PFSK-1 (cell line): ENCODE measurements at regions not wholly inside any gene's neighbourhood (a gene's known extent, or its start where the extent isn't known, plus 50 kb on each side); places are given as distances from the start of the nearest gene placed in this dataset.

Source experiments
- FOXP2 ChIP-seq: optimal IDR thresholded peaks from 2 replicates; pipeline ENCODE3; 2011; ENCODE audit warnings: borderline replicate concordance, control low read depth, inconsistent platforms; ENCODE audit not compliant: insufficient read depth; ENCODE audit errors: extremely low read length, extremely low read depth
- POLR2AphosphoS5 ChIP-seq: IDR thresholded peaks from 2 replicates; pipeline ENCODE4 v1.6.1; 2012; ENCODE audit warnings: low read depth, mild to moderate bottlenecking, control low read depth, low read length, moderate library complexity
- SIN3A ChIP-seq: IDR thresholded peaks from 2 replicates; pipeline ENCODE4 v1.6.1; 2012; ENCODE audit warnings: mild to moderate bottlenecking, low read length, moderate library complexity, borderline replicate concordance; ENCODE audit not compliant: insufficient read depth
- TAF1 ChIP-seq: IDR thresholded peaks from 2 replicates; pipeline ENCODE4 v1.6.1; 2012; ENCODE audit warnings: low read length, control low read depth, borderline replicate concordance; ENCODE audit not compliant: insufficient read depth
- TF ChIP-seq, protein P1 (sequence below), 2 experiments: IDR thresholded peaks; 2 replicates each; pipeline versions ENCODE4 v1.6.1 to v1.8.0; 2011 to 2012; ENCODE audit warnings: low read depth in 2 of 2, low read length in 2 of 2, control low read depth in 1 of 2, inconsistent platforms in 1 of 2, mild to moderate bottlenecking in 1 of 2, moderate library complexity in 1 of 2; ENCODE audit not compliant: insufficient read depth in 1 of 2

DNA sequence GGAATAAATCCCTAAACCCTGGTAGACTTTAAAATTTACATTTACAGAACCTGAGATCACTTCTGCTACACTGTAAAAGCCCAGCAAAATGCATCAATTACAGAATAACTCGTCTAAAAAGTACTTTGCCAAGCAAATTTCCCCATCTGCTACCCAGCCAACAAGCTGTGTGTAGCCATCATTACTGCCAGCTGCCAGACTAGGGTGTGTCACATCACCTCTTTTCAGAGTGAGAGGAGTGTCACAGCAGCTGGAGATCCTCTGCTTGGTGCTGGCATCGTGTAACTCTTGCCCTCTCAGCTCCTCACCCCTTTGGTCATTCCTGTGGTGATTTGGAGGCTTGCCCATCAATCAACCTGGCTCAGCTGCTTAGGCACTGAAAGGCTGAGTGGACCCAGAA is 340.4 kb upstream of the MMADHC start:
- TF ChIP-seq POLR2AphosphoS5 (no peak), SIN3A (no peak), FOXP2 (no peak), TAF1 (no peak)
- TF ChIP-seq, protein P1, sequence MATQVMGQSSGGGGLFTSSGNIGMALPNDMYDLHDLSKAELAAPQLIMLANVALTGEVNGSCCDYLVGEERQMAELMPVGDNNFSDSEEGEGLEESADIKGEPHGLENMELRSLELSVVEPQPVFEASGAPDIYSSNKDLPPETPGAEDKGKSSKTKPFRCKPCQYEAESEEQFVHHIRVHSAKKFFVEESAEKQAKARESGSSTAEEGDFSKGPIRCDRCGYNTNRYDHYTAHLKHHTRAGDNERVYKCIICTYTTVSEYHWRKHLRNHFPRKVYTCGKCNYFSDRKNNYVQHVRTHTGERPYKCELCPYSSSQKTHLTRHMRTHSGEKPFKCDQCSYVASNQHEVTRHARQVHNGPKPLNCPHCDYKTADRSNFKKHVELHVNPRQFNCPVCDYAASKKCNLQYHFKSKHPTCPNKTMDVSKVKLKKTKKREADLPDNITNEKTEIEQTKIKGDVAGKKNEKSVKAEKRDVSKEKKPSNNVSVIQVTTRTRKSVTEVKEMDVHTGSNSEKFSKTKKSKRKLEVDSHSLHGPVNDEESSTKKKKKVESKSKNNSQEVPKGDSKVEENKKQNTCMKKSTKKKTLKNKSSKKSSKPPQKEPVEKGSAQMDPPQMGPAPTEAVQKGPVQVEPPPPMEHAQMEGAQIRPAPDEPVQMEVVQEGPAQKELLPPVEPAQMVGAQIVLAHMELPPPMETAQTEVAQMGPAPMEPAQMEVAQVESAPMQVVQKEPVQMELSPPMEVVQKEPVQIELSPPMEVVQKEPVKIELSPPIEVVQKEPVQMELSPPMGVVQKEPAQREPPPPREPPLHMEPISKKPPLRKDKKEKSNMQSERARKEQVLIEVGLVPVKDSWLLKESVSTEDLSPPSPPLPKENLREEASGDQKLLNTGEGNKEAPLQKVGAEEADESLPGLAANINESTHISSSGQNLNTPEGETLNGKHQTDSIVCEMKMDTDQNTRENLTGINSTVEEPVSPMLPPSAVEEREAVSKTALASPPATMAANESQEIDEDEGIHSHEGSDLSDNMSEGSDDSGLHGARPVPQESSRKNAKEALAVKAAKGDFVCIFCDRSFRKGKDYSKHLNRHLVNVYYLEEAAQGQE (IDR thresholded peaks at IDR 0.05; ENCODE audit: insufficient read depth in 1 of 2, low read depth in 2 of 2, low read length in 2 of 2), result no peak

DNA sequence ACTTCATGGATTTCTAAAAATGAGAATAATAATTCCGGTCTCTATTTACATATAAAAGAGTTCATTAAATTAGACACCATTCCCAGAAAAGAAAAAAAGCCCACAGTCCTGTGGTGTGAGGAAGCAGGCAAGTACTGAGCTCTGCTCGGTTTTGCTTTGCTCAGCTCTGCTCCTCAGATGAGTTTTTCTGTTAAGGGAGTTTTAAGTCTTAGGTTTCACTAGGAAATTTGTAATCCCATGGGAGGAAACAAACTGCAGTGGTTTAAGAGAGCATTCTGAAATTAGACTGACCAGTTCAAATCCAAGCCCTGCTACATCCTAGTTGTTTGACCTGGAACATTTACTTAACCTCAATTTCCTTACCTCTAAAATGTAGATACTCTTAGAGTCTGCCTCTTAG is 338.6 kb upstream of the MMADHC start:
- TF ChIP-seq TAF1 (no peak), POLR2AphosphoS5 (no peak), SIN3A (no peak)
- TF ChIP-seq, protein P1 (IDR thresholded peaks at IDR 0.05; ENCODE audit: insufficient read depth in 1 of 2, low read depth in 2 of 2, low read length in 2 of 2), result no peak

DNA sequence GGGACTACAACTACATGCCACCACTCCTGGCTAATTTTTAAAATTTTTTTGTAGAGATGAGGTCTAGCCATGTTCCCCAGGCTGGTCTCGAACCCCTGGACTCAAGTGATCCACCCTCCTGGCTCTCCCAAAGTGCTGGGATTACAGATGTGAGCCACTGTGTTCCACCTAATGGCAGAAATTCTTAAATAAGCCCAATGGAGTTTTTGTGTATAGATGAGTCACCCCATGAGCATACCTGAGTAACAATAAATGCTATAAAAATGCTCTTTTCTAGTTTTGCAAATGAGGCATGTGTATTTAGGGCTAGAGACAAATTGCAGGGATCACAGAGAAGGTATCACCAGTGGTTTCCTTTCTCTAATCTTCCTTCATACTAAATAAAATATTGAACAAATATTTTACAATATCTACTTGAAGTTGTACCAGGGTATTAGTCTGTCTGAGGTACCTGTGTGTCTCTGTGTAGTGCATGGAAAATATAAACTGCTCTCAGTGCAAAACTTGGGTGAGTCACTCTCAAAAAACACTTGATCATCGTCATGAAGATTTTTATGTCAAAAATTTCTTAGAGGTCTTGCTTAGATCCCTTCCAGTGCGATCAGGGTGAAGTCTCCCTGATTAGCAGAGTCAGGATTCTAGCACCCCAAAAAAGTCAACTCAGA is 337.1 kb upstream of the MMADHC start:
- no peak for TF ChIP-seq FOXP2
- TF ChIP-seq, protein P1 (IDR thresholded peaks at IDR 0.05; ENCODE audit: insufficient read depth in 1 of 2, low read depth in 2 of 2, low read length in 2 of 2), result no peak
- TF ChIP-seq SIN3A, result no peak
- TF ChIP-seq TAF1, result no peak
- TF ChIP-seq POLR2AphosphoS5, result no peak

DNA sequence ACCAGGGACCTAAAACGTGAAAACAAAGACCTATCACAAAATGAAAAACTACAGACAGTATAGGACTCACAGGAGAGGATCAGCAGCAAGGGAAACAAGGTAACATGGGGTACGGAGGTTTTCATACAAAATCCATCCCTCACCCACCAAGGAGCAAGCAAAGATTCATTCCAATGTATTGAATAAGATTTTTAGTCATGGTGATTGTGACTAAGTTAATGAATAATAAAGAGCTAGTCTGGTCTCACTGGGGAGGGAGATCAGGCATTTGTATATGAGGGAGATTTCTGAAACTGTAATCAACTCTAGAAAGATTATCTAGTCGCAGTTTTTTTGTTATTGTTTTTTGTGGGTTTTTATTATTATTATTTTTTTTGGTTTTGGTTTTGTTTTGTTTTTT is 336.5 kb upstream of the MMADHC start:
- TF ChIP-seq POLR2AphosphoS5 (no peak), TAF1 (no peak)
- TF ChIP-seq, protein P1 (IDR thresholded peaks at IDR 0.05; ENCODE audit: insufficient read depth in 1 of 2, low read depth in 2 of 2, low read length in 2 of 2), result no peak

DNA sequence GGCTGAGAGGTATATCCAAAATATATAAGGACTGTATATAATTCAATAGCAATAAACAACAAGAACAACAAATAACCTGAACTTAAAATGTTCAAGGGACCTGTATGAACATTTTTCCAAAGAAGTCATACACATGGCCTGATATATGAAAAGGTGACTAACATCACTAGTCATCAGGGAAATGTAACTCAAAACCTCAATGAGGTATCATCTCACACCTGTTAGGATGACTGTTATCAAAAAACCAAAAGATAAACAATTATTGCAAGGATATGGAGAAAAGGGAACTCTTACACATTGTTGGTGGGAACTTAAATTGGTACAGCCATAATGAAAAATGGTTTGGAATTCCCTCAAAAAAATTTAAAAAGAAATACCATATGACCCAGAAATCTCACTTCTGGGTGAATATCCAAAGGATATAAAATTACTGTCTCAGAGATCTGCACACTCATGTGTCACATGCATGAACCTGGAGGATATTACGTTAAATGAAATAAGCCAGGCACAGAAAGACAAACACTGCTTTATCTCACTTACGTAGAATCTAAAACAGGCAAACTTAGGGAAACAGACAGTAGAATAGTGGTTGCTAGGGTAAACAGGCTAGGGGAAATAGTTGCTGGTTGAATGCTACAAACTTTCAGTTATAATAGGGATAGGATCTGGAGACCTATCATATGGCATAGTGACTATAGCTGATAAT is 334.5 kb upstream of the MMADHC start:
- no peak for TF ChIP-seq TAF1
- TF ChIP-seq, protein P1 (IDR thresholded peaks at IDR 0.05; ENCODE audit: insufficient read depth in 1 of 2, low read depth in 2 of 2, low read length in 2 of 2), result no peak
- TF ChIP-seq FOXP2, result no peak
- TF ChIP-seq POLR2AphosphoS5, result no peak
- TF ChIP-seq SIN3A, result no peak
